GM23248 (cell line): ENCODE measurements at regions not wholly inside any gene's neighbourhood (a gene's known extent, or its start where the extent isn't known, plus 50 kb on each side); places are given as distances from the start of the nearest gene placed in this dataset.

ENCODE experiments used
- DNase-seq: peaks from one replicate; pipeline ENCODE4 v3.0.0-alpha.2; 2015
- H2AFZ ChIP-seq: fragments of 200-600 bp; sonication (generic); 2 replicates; pipeline ENCODE4 v1.6.1; 2016; ENCODE audit warnings: antibody characterized with exemption
- H3F3A ChIP-seq: fragments of 200-600 bp; sonication (generic); 2 replicates; pipeline ENCODE4 v1.6.1; 2016; ENCODE audit warnings: mild to moderate bottlenecking, antibody characterized with exemption, mixed run types; ENCODE audit not compliant: insufficient read depth
- H3K27ac ChIP-seq: fragments of 200-600 bp; sonication (generic); 2 replicates; pipeline ENCODE4 v1.5.1; 2016; ENCODE audit warnings: mild to moderate bottlenecking
- H3K27me3 ChIP-seq: fragments of 200-600 bp; sonication (generic); replicated peaks from 2 replicates; pipeline ENCODE4 v1.6.1; 2016; ENCODE audit warnings: mild to moderate bottlenecking; ENCODE audit not compliant: insufficient read depth
- H3K36me3 ChIP-seq: fragments of 200-600 bp; sonication (generic); 2 replicates; pipeline ENCODE4 v1.6.1; 2016; ENCODE audit warnings: low read depth, mild to moderate bottlenecking
- H3K4me1 ChIP-seq: fragments of 200-600 bp; sonication (generic); 2 replicates; pipeline ENCODE4 v1.6.1; 2016; ENCODE audit warnings: mild to moderate bottlenecking; ENCODE audit not compliant: insufficient read depth
- H3K4me2 ChIP-seq: fragments of 200-600 bp; sonication (generic); one replicate; pipeline ENCODE4 v1.6.1; 2016; ENCODE audit warnings: mild to moderate bottlenecking; ENCODE audit not compliant: unreplicated experiment
- H3K4me3 ChIP-seq: fragments of 200-600 bp; sonication (generic); 2 replicates; pipeline ENCODE4 v1.5.1; 2016; ENCODE audit warnings: mild to moderate bottlenecking
- H3K79me2 ChIP-seq: fragments of 200-600 bp; sonication (generic); 2 replicates; pipeline ENCODE4 v1.6.1; 2016; ENCODE audit warnings: mild to moderate bottlenecking; ENCODE audit not compliant: insufficient read depth
- H3K9ac ChIP-seq: fragments of 200-600 bp; sonication (generic); 2 replicates; pipeline ENCODE4 v1.6.1; 2016; ENCODE audit warnings: mild to moderate bottlenecking
- H3K9me2 ChIP-seq: fragments of 200-600 bp; sonication (generic); 2 replicates; pipeline ENCODE4 v1.6.1; 2016; ENCODE audit warnings: mixed run types, mild to moderate bottlenecking, moderate library complexity; ENCODE audit not compliant: insufficient read depth
- H3K9me3 ChIP-seq: fragments of 200-600 bp; sonication (generic); one replicate; pipeline ENCODE4 v1.6.1; 2017; ENCODE audit warnings: low read depth
- H4K20me1 ChIP-seq: fragments of 200-600 bp; sonication (generic); 2 replicates; pipeline ENCODE4 v1.6.0; 2016; ENCODE audit not compliant: insufficient read depth
- EZH2 ChIP-seq: fragments of 200-600 bp; sonication (generic); IDR thresholded peaks from 2 replicates; pipeline ENCODE4 v1.6.1; 2018; ENCODE audit warnings: antibody characterized with exemption, mild to moderate bottlenecking; ENCODE audit not compliant: insufficient read depth, poor library complexity, severe bottlenecking
- EZH2phosphoT487 ChIP-seq: fragments of 200-600 bp; sonication (generic); IDR thresholded peaks from 2 replicates; pipeline ENCODE4 v1.6.1; 2018; ENCODE audit warnings: antibody characterized with exemption, moderate library complexity, mild to moderate bottlenecking, low read depth; ENCODE audit not compliant: insufficient read depth
- WGBS, 2 experiments: methylation state at CpG; one replicate each; pipeline ENCODE4 v1.1.6; 2015 to 2017; ENCODE audit warnings: low lambda C conversion rate in 2 of 2, low coverage in 1 of 2; ENCODE audit errors: missing lambda C conversion rate in 2 of 2; 5-methylcytosine and 5-hydroxymethylcytosine counted together
- in situ Hi-C: fragments of 300-500 bp; cut with MboI; formaldehyde crosslinking; loops from 2 replicates; pipeline ENCODE4 v1.15.0; 2020

- H3K9ac ChIP-seq, result no peak overlapping the region
- H3K27me3 ChIP-seq, result no peaks in the 10 kb centered on the region
- H2AFZ ChIP-seq, result no peak overlapping the region
- TF ChIP-seq EZH2phosphoT487, result no peak
- TF ChIP-seq EZH2, result no peak
- H3K9me3 ChIP-seq, result no peaks in the 10 kb centered on the region
- H3K4me2 ChIP-seq, result no peak overlapping the region
- H3K36me3 ChIP-seq, result no peaks in the 10 kb centered on the region
- 0 to 24% methylated on average over 1 of the region's 1 CpG for WGBS, 2 experiments
- no peaks in the 10 kb centered on the region for H3K9me2 ChIP-seq
- no peaks in the 10 kb centered on the region for H4K20me1 ChIP-seq
- H3K27ac ChIP-seq, result no peak overlapping the region
- no peaks in the 10 kb centered on the region for H3F3A ChIP-seq
- no peaks in the 10 kb centered on the region for H3K4me1 ChIP-seq
- H3K79me2 ChIP-seq, result no peaks in the 10 kb centered on the region
- no peak for DNase-seq
- in situ Hi-C loops, result no loop called here
- H3K4me3 ChIP-seq, result no peak overlapping the region
These were observed 840.2 kb upstream of the C9orf72 start for GRCh38 chr9:28413471-28413870.

GRCh38 chr9:28423255-28423654 is 850.0 kb upstream of the C9orf72 start:
- no peak overlapping the region for H3K9ac ChIP-seq
- H3K4me3 ChIP-seq, result no peak overlapping the region
- no peak overlapping the region for H3K4me2 ChIP-seq
- no peak for DNase-seq
- TF ChIP-seq EZH2phosphoT487 (no peak), EZH2 (no peak)
- no peak overlapping the region for H2AFZ ChIP-seq
- no peaks in the 10 kb centered on the region for H3K9me3 ChIP-seq
- no peaks in the 10 kb centered on the region for H3K4me1 ChIP-seq
- no peaks in the 10 kb centered on the region for H3K36me3 ChIP-seq
- no peaks in the 10 kb centered on the region for H3K27me3 ChIP-seq
- H3K27ac ChIP-seq, result no peak overlapping the region
- WGBS, 2 experiments, result 0 to 5% methylated on average over 1 of the region's 1 CpG
- H3F3A ChIP-seq, result no peaks in the 10 kb centered on the region
- in situ Hi-C loops, result no loop called here
- no peaks in the 10 kb centered on the region for H4K20me1 ChIP-seq
- H3K79me2 ChIP-seq, result no peaks in the 10 kb centered on the region
- no peaks in the 10 kb centered on the region for H3K9me2 ChIP-seq

- Histone ChIP-seq H2AFZ (no peak overlapping the region), H3K36me3 (no peaks in the 10 kb centered on the region), H3K4me1 (no peaks in the 10 kb centered on the region), H3F3A (no peaks in the 10 kb centered on the region), H3K79me2 (no peaks in the 10 kb centered on the region), H3K9me2 (no peaks in the 10 kb centered on the region), H4K20me1 (no peaks in the 10 kb centered on the region), H3K9ac (no peak overlapping the region), H3K4me2 (no peak overlapping the region), H3K9me3 (no peaks in the 10 kb centered on the region), H3K4me3 (no peak overlapping the region), H3K27ac (no peak overlapping the region), H3K27me3 (no peaks in the 10 kb centered on the region)
- TF ChIP-seq EZH2phosphoT487, result no peak
- no peak for TF ChIP-seq EZH2
- WGBS, 2 experiments, result 0% methylated on average over 1 of the region's 1 CpG
- in situ Hi-C loops, result no loop called here
- DNase-seq, result no peak
These were observed 862.2 kb upstream of the C9orf72 start for GRCh38 chr9:28435456-28435855.

- no peaks in the 10 kb centered on the region for H3K79me2 ChIP-seq
- no peaks in the 10 kb centered on the region for H3F3A ChIP-seq
- no peaks in the 10 kb centered on the region for H3K9me3 ChIP-seq
- H3K27me3 ChIP-seq, result no peaks in the 10 kb centered on the region
- no peaks in the 10 kb centered on the region for H3K9me2 ChIP-seq
- H3K4me2 ChIP-seq, result no peak overlapping the region
- in situ Hi-C loops, result no loop called here
- no peaks in the 10 kb centered on the region for H3K4me1 ChIP-seq
- no peak overlapping the region for H3K9ac ChIP-seq
- H3K27ac ChIP-seq, result no peak overlapping the region
- no peak overlapping the region for H3K4me3 ChIP-seq
- TF ChIP-seq EZH2phosphoT487, result no peak
- no peak for TF ChIP-seq EZH2
- WGBS, 2 experiments, result 39 to 48% methylated on average over 3 of the region's 3 CpGs
- no peak overlapping the region for H2AFZ ChIP-seq
- no peak for DNase-seq
- no peaks in the 10 kb centered on the region for H4K20me1 ChIP-seq
- H3K36me3 ChIP-seq, result no peaks in the 10 kb centered on the region
These were observed 866.4 kb upstream of the C9orf72 start for GRCh38 chr9:28439688-28440087.

GRCh38 chr9:28443461-28443860 is 870.2 kb upstream of the C9orf72 start:
- 11 to 13% methylated on average over 3 to 4 of the region's 4 CpGs for WGBS, 2 experiments
- Histone ChIP-seq H2AFZ (no peak overlapping the region), H3K79me2 (no peaks in the 10 kb centered on the region), H3K9me3 (no peaks in the 10 kb centered on the region), H3K9ac (no peak overlapping the region), H3K36me3 (no peaks in the 10 kb centered on the region), H3K4me2 (no peak overlapping the region), H3K27ac (no peak overlapping the region), H3K4me1 (no peaks in the 10 kb centered on the region), H4K20me1 (no peaks in the 10 kb centered on the region), H3K4me3 (no peak overlapping the region), H3F3A (no peaks in the 10 kb centered on the region), H3K9me2 (no peaks in the 10 kb centered on the region), H3K27me3 (no peaks in the 10 kb centered on the region)
- DNase-seq, result no peak
- in situ Hi-C loops, result no loop called here
- TF ChIP-seq EZH2phosphoT487 (no peak), EZH2 (no peak)
